ENCODE measurements at regions not wholly inside any gene's neighbourhood (a gene's known extent, or its start where the extent isn't known, plus 50 kb on each side); places are given as distances from the start of the nearest gene placed in this dataset.

DNA sequence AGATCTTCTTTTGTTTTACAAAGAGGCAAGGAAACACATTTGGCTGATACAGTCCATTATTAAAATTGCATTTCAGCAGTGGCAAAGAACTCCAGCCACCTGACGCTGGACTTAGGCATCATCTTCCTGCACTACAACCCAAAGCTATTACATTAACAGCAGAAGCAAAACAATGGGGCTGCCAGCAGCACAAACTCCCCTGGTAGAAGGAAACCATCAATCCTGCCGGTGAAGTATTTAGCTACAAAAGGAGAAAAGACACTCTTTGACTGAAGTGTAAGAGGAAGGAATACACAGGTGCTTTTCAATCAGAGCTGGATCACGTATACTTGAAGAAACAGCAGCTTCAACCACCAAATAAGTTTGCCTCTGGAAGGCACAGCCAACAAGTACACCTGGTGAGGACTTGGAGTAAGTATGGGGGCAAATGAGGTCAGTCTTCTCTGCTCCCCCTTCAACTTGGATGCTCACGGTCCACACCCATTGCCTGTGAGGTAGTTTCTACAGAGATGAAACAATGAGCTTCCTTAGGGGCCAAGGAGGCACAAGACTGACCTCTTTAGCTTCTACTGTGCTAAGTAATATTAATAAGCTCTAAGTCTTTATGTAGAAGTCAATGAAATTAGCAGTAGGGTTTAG is 125.9 kb upstream of the FOXN3 start:
- H3K4me1 Mint-ChIP-seq, result peaks cover 33% of the 10 kb centered on the region
- H3K9me3 Mint-ChIP-seq, result no peaks in the 10 kb centered on the region
- H3K4me3 Mint-ChIP-seq, result no peak overlapping the region
- TF ChIP-seq, protein P1, sequence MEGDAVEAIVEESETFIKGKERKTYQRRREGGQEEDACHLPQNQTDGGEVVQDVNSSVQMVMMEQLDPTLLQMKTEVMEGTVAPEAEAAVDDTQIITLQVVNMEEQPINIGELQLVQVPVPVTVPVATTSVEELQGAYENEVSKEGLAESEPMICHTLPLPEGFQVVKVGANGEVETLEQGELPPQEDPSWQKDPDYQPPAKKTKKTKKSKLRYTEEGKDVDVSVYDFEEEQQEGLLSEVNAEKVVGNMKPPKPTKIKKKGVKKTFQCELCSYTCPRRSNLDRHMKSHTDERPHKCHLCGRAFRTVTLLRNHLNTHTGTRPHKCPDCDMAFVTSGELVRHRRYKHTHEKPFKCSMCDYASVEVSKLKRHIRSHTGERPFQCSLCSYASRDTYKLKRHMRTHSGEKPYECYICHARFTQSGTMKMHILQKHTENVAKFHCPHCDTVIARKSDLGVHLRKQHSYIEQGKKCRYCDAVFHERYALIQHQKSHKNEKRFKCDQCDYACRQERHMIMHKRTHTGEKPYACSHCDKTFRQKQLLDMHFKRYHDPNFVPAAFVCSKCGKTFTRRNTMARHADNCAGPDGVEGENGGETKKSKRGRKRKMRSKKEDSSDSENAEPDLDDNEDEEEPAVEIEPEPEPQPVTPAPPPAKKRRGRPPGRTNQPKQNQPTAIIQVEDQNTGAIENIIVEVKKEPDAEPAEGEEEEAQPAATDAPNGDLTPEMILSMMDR (IDR thresholded peaks at IDR 0.05; ENCODE audit: unreplicated experiment), result no peak
- no peaks in the 10 kb centered on the region for H3K27me3 Mint-ChIP-seq (ENCODE audit: low read depth)
- H3K36me3 Mint-ChIP-seq, result peaks cover 5% of the 10 kb centered on the region
- DNase-seq (ENCODE audit: low spot score in 2 of 2, unreplicated experiment in 2 of 2), result no peak
- H3K27ac Mint-ChIP-seq, result peak overlapping the region; percentile 50

DNA sequence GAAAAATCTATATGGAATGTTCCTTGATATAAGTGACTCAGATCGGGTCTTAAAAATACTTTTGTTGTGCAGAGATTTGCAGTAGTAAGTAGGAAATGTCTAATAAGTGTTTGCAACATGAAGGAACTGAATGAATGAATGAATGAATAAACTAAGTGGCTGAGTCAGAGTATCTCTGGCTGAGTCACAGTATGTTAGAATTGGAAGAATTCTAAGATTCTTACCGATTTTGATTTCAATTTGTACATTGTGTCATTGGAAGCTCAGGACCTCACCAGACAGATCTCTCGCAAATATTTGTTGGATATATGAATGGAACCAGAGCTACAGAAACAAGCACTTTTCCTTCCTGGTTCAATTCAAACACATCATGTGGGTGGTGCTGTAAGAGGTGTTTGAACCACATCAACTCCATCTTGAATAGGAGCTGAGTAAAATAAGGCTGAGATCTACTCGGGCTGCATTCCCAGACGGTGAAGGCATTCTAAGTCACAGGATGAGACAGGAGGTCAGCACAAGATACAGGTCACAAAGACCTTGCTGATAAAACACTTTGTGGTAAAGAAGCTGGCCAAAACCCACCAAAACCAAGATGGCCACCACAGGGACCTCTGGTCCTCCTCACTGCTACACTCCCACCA is 123.9 kb upstream of the FOXN3 start:
- H3K4me1 Mint-ChIP-seq, result peaks cover 33% of the 10 kb centered on the region
- no peak overlapping the region for H3K27ac Mint-ChIP-seq
- H3K27me3 Mint-ChIP-seq (ENCODE audit: low read depth), result no peaks in the 10 kb centered on the region
- peaks cover 8% of the 10 kb centered on the region for H3K36me3 Mint-ChIP-seq
- no peak overlapping the region for H3K4me3 Mint-ChIP-seq
- no peak for DNase-seq (ENCODE audit: low spot score in 2 of 2, unreplicated experiment in 2 of 2)
- H3K9me3 Mint-ChIP-seq, result no peaks in the 10 kb centered on the region
- TF ChIP-seq, protein P1 (IDR thresholded peaks at IDR 0.05; ENCODE audit: unreplicated experiment), result no peak

GRCh38 chr14:89540009-89540829 is 123.2 kb upstream of the FOXN3 start:
- Mint-ChIP-seq H3K9me3 (no peaks in the 10 kb centered on the region), H3K4me3 (no peak overlapping the region), H3K36me3 (peaks cover 8% of the 10 kb centered on the region), H3K27me3 (ENCODE audit: low read depth) (no peaks in the 10 kb centered on the region), H3K4me1 (peaks cover 34% of the 10 kb centered on the region), H3K27ac (peak overlapping the region; percentile 40)
- TF ChIP-seq, protein P1 (IDR thresholded peaks at IDR 0.05; ENCODE audit: unreplicated experiment), result no peak
- DNase-seq (ENCODE audit: low spot score in 2 of 2, unreplicated experiment in 2 of 2), result no peak

GRCh38 chr14:89537911-89538310 is 120.9 kb upstream of the FOXN3 start:
- Mint-ChIP-seq H3K4me3 (no peak overlapping the region), H3K36me3 (peaks cover 8% of the 10 kb centered on the region), H3K27ac (no peak overlapping the region), H3K27me3 (ENCODE audit: low read depth) (no peaks in the 10 kb centered on the region), H3K4me1 (peaks cover 31% of the 10 kb centered on the region), H3K9me3 (no peaks in the 10 kb centered on the region)
- TF ChIP-seq, protein P1 (IDR thresholded peaks at IDR 0.05; ENCODE audit: unreplicated experiment), result peak; percentile 37
- DNase-seq (ENCODE audit: low spot score in 2 of 2, unreplicated experiment in 2 of 2), result no peak

DNA sequence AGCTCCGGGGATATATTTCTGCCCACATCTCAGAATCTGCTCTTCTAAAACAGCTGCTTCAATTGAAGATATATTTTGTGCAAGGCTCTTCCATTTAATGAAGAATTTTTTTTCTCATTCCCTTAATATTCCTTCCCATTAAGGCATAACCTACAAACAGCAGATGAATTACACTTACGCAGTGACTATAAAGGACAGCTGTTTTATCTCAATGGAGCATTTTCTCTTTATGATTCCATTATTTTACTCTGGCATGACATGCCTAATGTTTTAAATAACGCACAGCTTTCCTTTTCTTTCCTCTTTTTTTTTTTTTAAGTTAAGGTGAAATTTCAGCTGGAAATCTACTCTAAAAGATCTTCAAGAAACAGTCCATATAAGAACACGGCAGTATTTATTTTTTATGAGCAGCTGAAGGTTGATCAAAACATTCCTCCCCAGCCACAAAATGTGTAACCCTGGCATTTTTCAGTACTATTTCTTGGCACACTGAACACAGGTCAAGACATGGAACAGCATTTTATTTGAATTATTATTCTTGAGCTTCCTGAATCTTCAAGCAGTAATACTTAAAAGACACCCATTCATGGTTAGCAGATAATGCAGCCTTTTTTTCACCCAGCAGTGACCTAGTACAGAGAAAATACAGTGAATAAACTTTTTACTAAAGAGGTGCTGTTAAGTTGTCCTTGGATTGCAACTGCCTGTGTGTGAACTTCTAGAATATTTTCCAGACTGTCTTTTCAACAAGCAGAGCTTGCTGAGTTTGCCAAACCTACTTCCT is 118.1 kb upstream of the FOXN3 start:
- TF ChIP-seq, protein P1 (IDR thresholded peaks at IDR 0.05; ENCODE audit: unreplicated experiment), result no peak
- no peak for DNase-seq (ENCODE audit: low spot score in 2 of 2, unreplicated experiment in 2 of 2)
- no peaks in the 10 kb centered on the region for H3K27me3 Mint-ChIP-seq (ENCODE audit: low read depth)
- no peak overlapping the region for H3K4me3 Mint-ChIP-seq
- peaks cover 8% of the 10 kb centered on the region for H3K36me3 Mint-ChIP-seq
- peak overlapping the region; percentile 32 for H3K27ac Mint-ChIP-seq
- H3K9me3 Mint-ChIP-seq, result no peaks in the 10 kb centered on the region
- H3K4me1 Mint-ChIP-seq, result peaks cover 25% of the 10 kb centered on the region

All from mesothelial cell of epicardium (in vitro differentiated cells).